SK-N-MC (cell line): ENCODE measurements at regions not wholly inside any gene's neighbourhood (a gene's known extent, or its start where the extent isn't known, plus 50 kb on each side); places are given as distances from the start of the nearest gene placed in this dataset.

Source experiments
- EZH2 ChIP-seq: fragments of 200-600 bp; sonication (generic); IDR thresholded peaks from one replicate; pipeline ENCODE4 v1.6.1; 2017; ENCODE audit warnings: antibody characterized with exemption
- FOXP2 ChIP-seq: optimal IDR thresholded peaks from 2 replicates; pipeline ENCODE3; 2011; ENCODE audit warnings: mild to moderate bottlenecking, moderate library complexity; ENCODE audit not compliant: insufficient read depth; ENCODE audit errors: extremely low read length, control extremely low read depth
- POLR2AphosphoS5 ChIP-seq: IDR thresholded peaks from 2 replicates; pipeline ENCODE4 v1.6.1; 2012; ENCODE audit warnings: mild to moderate bottlenecking, low read depth, low read length, borderline replicate concordance

GRCh38 chr7:125654076-125654475 is 724.5 kb upstream of the POT1 start:
- TF ChIP-seq POLR2AphosphoS5 (no peak), EZH2 (no peak), FOXP2 (no peak)
